Midbrain (tissue), 1 donor: ENCODE measurements at regions not wholly inside any gene's neighbourhood (a gene's known extent, or its start where the extent isn't known, plus 50 kb on each side); places are given as distances from the start of the nearest gene placed in this dataset.
"Not testable (repeated sequence)": the region's sequence is repeated elsewhere in the genome, so short reads cannot be mapped to it uniquely, and the experiment has no call there.

Source experiments
- DNase-seq: peaks from one replicate; lab custom pipeline; 2025; lab: John Stamatoyannopoulos, UW

- peak; percentile 38 for DNase-seq
Measured at GRCh38 chr10:64115908-64116643, 594.9 kb downstream of the REEP3 start.

- DNase-seq: no peak
Measured at GRCh38 chr10:64116707-64117106, 595.5 kb downstream of the REEP3 start.

GRCh38 chr10:64118736-64119135 is 597.5 kb downstream of the REEP3 start:
- no peak for DNase-seq

- DNase-seq: not testable (repeated sequence)
Measured at GRCh38 chr10:64120301-64120980, 599.2 kb downstream of the REEP3 start.

GRCh38 chr10:64130152-64130551 is 609.0 kb downstream of the REEP3 start:
- no peak for DNase-seq

- DNase-seq: no peak
Measured at GRCh38 chr10:64134676-64135075, 613.5 kb downstream of the REEP3 start.

- DNase-seq: no peak
Measured at GRCh38 chr10:64142395-64142794, 621.2 kb downstream of the REEP3 start.

- DNase-seq: peak; percentile 30
Measured at GRCh38 chr10:64148607-64149006, 627.4 kb downstream of the REEP3 start.

GRCh38 chr10:64156166-64156565 is 635.0 kb downstream of the REEP3 start:
- DNase-seq: no peak

GRCh38 chr10:64158551-64158950 is 637.4 kb downstream of the REEP3 start:
- DNase-seq: no peak

GRCh38 chr10:64159910-64160872 is 639.0 kb downstream of the REEP3 start:
- no peak for DNase-seq

- DNase-seq: no peak
Measured at GRCh38 chr10:64170791-64171190, 649.6 kb downstream of the REEP3 start.

GRCh38 chr10:64173826-64174225 is 652.6 kb downstream of the REEP3 start:
- DNase-seq: no peak

- no peak for DNase-seq
Measured at GRCh38 chr10:64174666-64175255, 653.6 kb downstream of the REEP3 start.

- DNase-seq: no peak
Measured at GRCh38 chr10:64175271-64175962, 654.2 kb downstream of the REEP3 start.

GRCh38 chr10:64182671-64183070 is 661.5 kb downstream of the REEP3 start:
- DNase-seq: no peak

GRCh38 chr10:64191286-64191685 is 670.1 kb downstream of the REEP3 start:
- DNase-seq: no peak

GRCh38 chr10:64196638-64197315 is 675.6 kb downstream of the REEP3 start:
- no peak for DNase-seq

- no peak for DNase-seq
Measured at GRCh38 chr10:64201936-64202335, 680.7 kb downstream of the REEP3 start.

- DNase-seq: not testable (repeated sequence)
Measured at GRCh38 chr10:64204504-64204903, 683.3 kb downstream of the REEP3 start.

GRCh38 chr10:64206409-64206808 is 685.2 kb downstream of the REEP3 start:
- no peak for DNase-seq
